ENCODE measurements at regions not wholly inside any gene's neighbourhood (a gene's known extent, or its start where the extent isn't known, plus 50 kb on each side); places are given as distances from the start of the nearest gene placed in this dataset.

DNA sequence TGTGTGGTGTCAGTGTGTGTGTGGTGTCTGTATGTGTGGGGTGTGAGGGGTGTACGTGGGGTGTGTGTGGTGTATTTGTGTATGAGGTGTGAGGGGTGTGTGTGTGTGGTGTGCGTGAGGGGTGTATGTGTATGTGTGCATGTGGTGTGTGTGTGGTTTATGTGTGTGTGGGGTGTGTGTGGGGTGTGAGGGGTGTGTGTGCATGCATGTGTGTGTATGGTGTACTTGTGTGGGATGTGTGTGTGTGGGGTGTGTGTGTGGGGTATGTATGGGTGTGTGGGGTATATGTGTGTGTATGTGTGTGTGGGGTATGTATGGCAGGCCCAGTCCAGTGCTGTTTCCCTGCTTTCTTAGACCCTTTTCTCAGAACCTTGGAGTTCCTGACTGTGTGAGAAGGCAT is 83.3 kb downstream of the PTTG1 start:
- H3K4me1 ChIP-seq (ENCODE audit: insufficient read depth, low read length) = peaks cover 43% of the 10 kb centered on the region
- H3K4me3 ChIP-seq (replicated peaks in 1 of 3; ENCODE audit: insufficient read depth in 1 of 3, low read depth in 2 of 3, low read length in 3 of 3) = no peak overlapping the region
- ChIA-PET CTCF (ENCODE audit: low intra/inter-chr PET ratio, low total read pairs) (no interaction called here), POLR2A (no interaction called here)
- no peak for ATAC-seq
- no peaks in the 10 kb centered on the region for H3K36me3 ChIP-seq (replicated peaks in 1 of 2; ENCODE audit: control insufficient read depth in 1 of 2, insufficient read depth in 2 of 2, low read length in 2 of 2)
- no peak for FAIRE-seq
- H3K9me3 ChIP-seq (ENCODE audit: low read length) = no peaks in the 10 kb centered on the region
- no peak overlapping the region for H3K27ac ChIP-seq (ENCODE audit: extremely low read length, insufficient read depth, low read length)
- no peak overlapping the region for H3K4me2 ChIP-seq (ENCODE audit: low read depth, low read length)
- H3K9ac ChIP-seq (ENCODE audit: insufficient read depth, low read depth, low read length) = no peak overlapping the region
- intact Hi-C loops (cut with micrococcal nuclease; ENCODE audit: unreplicated experiment) = no loop called here
- in situ Hi-C loops (cut with HindIII; ENCODE audit: extremely low pct_ligation_motif_present, low pct_unique_long_range_greater_than_20kb) = loop anchor here (5.0 to 25.0 kb wide), 2 partner anchors 68 to 282 kb away; no protein-coding TSS in a partner anchor
- no TSS peak for BruUV-seq (replicated peaks)
- no peaks in the 10 kb centered on the region for H3K79me2 ChIP-seq (ENCODE audit: insufficient read depth, low read length)
- no peak overlapping the region for H2AFZ ChIP-seq (ENCODE audit: low read length)
- no peaks in the 10 kb centered on the region for H4K20me1 ChIP-seq (ENCODE audit: insufficient read depth, low read length)
- DNase-seq (ENCODE audit: low spot score) = no peak
- 71% methylated on average over 2 of the region's 2 CpGs for WGBS (ENCODE audit: low lambda C conversion rate)
- H3K27me3 ChIP-seq (ENCODE audit: control insufficient read depth in 1 of 2, insufficient read depth in 2 of 2, low read length in 2 of 2) = no peaks in the 10 kb centered on the region
- TF ChIP-seq ZSCAN5A (CRISPR knock-in tag; IDR thresholded peaks at IDR 0.05; ENCODE audit: borderline replicate concordance) (no peak), ZNF646 (CRISPR knock-in tag; IDR thresholded peaks at IDR 0.05) (no peak), ZSCAN31 (CRISPR knock-in tag; IDR thresholded peaks at IDR 0.05; ENCODE audit: low read depth) (no peak), POLR2AphosphoS2 (IDR thresholded peaks at IDR 0.05; ENCODE audit: low read depth, low read length) (no peak), MAFK (conservative IDR thresholded peaks at IDR 0.05 in 1 of 2, IDR thresholded peaks at IDR 0.05 in 1 of 2; ENCODE audit: low read length in 2 of 2) (no peak), ZNF407 (CRISPR knock-in tag; IDR thresholded peaks at IDR 0.05; ENCODE audit: not compliant biosample characterization) (no peak), TBP (CRISPR knock-in tag; IDR thresholded peaks at IDR 0.05) (no peak), ZNF775 (CRISPR knock-in tag; IDR thresholded peaks at IDR 0.05; ENCODE audit: borderline replicate concordance) (no peak), KLF13 (CRISPR knock-in tag; IDR thresholded peaks at IDR 0.05) (no peak)

Data from HepG2 (cell line).